NT2/D1 (cell line): ENCODE measurements at regions not wholly inside any gene's neighbourhood (a gene's known extent, or its start where the extent isn't known, plus 50 kb on each side); places are given as distances from the start of the nearest gene placed in this dataset.

Experiments
- SUZ12 ChIP-seq: IDR thresholded peaks from 2 replicates; pipeline ENCODE4 v1.6.1; 2011; ENCODE audit not compliant: insufficient read length, insufficient read depth; ENCODE audit errors: extremely low read depth
- YY1 ChIP-seq: IDR thresholded peaks from 2 replicates; pipeline ENCODE4 v1.6.1; 2011; ENCODE audit not compliant: insufficient read length, insufficient read depth
- ZNF274 ChIP-seq: IDR thresholded peaks from 2 replicates; pipeline ENCODE4 v1.6.1; 2011; ENCODE audit warnings: mild to moderate bottlenecking, low read depth, low read length

DNA sequence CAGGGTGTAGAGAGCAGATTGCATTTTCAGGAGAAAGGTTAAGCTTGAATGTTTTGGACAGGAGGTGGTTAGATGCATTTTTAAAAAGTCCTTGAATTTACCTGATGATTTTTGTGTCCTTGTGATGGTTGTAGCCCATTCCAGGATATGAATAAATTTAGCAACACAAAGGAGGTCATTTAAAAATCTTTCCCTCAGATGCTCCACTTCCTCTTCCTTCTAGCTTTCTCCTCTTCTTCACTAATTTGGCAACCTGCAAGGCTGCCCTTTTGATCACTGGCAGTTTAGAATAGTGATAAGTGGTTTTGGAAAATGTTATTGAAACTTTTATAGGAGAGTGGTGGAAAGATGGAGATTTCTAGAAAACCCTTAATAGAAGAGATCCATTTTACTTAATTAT is 124.0 kb downstream of the LMO4 start:
- no peak for TF ChIP-seq YY1
- no peak for TF ChIP-seq ZNF274
- TF ChIP-seq SUZ12 = no peak
